Mesenchymal stem cell (in vitro differentiated cells and primary cell): ENCODE measurements at regions not wholly inside any gene's neighbourhood (a gene's known extent, or its start where the extent isn't known, plus 50 kb on each side); places are given as distances from the start of the nearest gene placed in this dataset.

ENCODE experiments used
- DNase-seq: peaks from one replicate; pipeline ENCODE4 v3.0.0-alpha.2; 2013
- H2AFZ ChIP-seq: one replicate; pipeline ENCODE4 v1.6.1; 2013; ENCODE audit warnings: low read depth, mild to moderate bottlenecking, control low read depth, inconsistent platforms, low read length, moderate library complexity
- H2AK5ac ChIP-seq: 2 replicates; pipeline ENCODE4 v1.6.1; 2013; ENCODE audit warnings: low read length, moderate library complexity, mild to moderate bottlenecking, inconsistent platforms; ENCODE audit not compliant: severe bottlenecking
- H2BK120ac ChIP-seq: one replicate; pipeline ENCODE4 v1.6.1; 2013; ENCODE audit warnings: low read depth, mild to moderate bottlenecking, inconsistent platforms, low read length, moderate library complexity
- H2BK12ac ChIP-seq, 2 experiments: one replicate each; pipeline ENCODE4 v1.6.1; 2013; ENCODE audit warnings: inconsistent platforms in 2 of 2, low read length in 2 of 2, mild to moderate bottlenecking in 2 of 2, moderate library complexity in 2 of 2, control low read depth in 1 of 2
- H2BK15ac ChIP-seq: one replicate; pipeline ENCODE4 v1.6.1; 2013; ENCODE audit warnings: mild to moderate bottlenecking, low read depth, inconsistent platforms; ENCODE audit not compliant: poor library complexity, severe bottlenecking
- H2BK5ac ChIP-seq: 2 replicates; pipeline ENCODE4 v1.6.1; 2013; ENCODE audit warnings: low read depth, mild to moderate bottlenecking, low read length, control low read depth, inconsistent platforms; ENCODE audit not compliant: poor library complexity, severe bottlenecking
- H3K14ac ChIP-seq, 2 experiments: one replicate each; pipeline ENCODE4 v1.6.1; 2013; ENCODE audit warnings: inconsistent platforms in 2 of 2, low read length in 2 of 2, control low read depth in 1 of 2, mild to moderate bottlenecking in 1 of 2, moderate library complexity in 1 of 2
- H3K18ac ChIP-seq, 2 experiments: one replicate each; pipeline ENCODE4 v1.6.1; 2013; ENCODE audit warnings: inconsistent platforms in 2 of 2, low read length in 2 of 2, control low read depth in 1 of 2, low read depth in 1 of 2, mild to moderate bottlenecking in 1 of 2
- H3K23ac ChIP-seq, 2 experiments: one replicate each; pipeline ENCODE4 v1.6.1; 2013; ENCODE audit warnings: inconsistent platforms in 2 of 2, low read length in 2 of 2, mild to moderate bottlenecking in 2 of 2, moderate library complexity in 2 of 2, control low read depth in 1 of 2
- H3K27ac ChIP-seq: 2 replicates; pipeline ENCODE4 v1.5.1; 2013; ENCODE audit warnings: mild to moderate bottlenecking, moderate library complexity, low read length, control low read depth, inconsistent platforms; ENCODE audit not compliant: poor library complexity, severe bottlenecking
- H3K27me3 ChIP-seq, 2 experiments: 2 replicates each; pipeline versions ENCODE4 v1.6.1 to v1.7.0; 2013; ENCODE audit warnings: low read length in 2 of 2, mild to moderate bottlenecking in 2 of 2, moderate library complexity in 2 of 2, control low read depth in 1 of 2, inconsistent platforms in 1 of 2; ENCODE audit not compliant: control insufficient read depth in 1 of 2, insufficient read depth in 1 of 2
- H3K36me3 ChIP-seq, 2 experiments: 2 replicates each; pipeline versions ENCODE4 v1.6.1 to v1.7.0; 2013; ENCODE audit warnings: low read length in 2 of 2, control low read depth in 1 of 2, inconsistent platforms in 1 of 2, low read depth in 1 of 2, mild to moderate bottlenecking in 1 of 2; ENCODE audit not compliant: insufficient read depth in 2 of 2, control insufficient read depth in 1 of 2
- H3K4ac ChIP-seq, 2 experiments: one replicate each; pipeline ENCODE4 v1.6.1; 2013; ENCODE audit warnings: inconsistent platforms in 2 of 2, low read length in 2 of 2, mild to moderate bottlenecking in 2 of 2, moderate library complexity in 2 of 2, control low read depth in 1 of 2, low read depth in 1 of 2
- H3K4me1 ChIP-seq: 2 replicates; pipeline ENCODE4 v1.6.1; 2013; ENCODE audit warnings: low read depth, low read length, control low read depth; ENCODE audit not compliant: control insufficient read depth, insufficient read depth
- H3K4me2 ChIP-seq: 2 replicates; pipeline ENCODE4 v1.6.1; 2013; ENCODE audit warnings: low read length, mild to moderate bottlenecking, inconsistent platforms; ENCODE audit not compliant: poor library complexity, severe bottlenecking
- H3K4me3 ChIP-seq, 2 experiments: 2 replicates each; pipeline versions ENCODE4 v1.5.1 to v1.7.0; 2013; ENCODE audit warnings: low read length in 2 of 2, mild to moderate bottlenecking in 2 of 2, control low read depth in 1 of 2, low read depth in 1 of 2; ENCODE audit not compliant: insufficient read depth in 1 of 2
- H3K79me1 ChIP-seq: replicated peaks from 2 replicates; pipeline ENCODE4 v1.6.1; 2013; ENCODE audit warnings: mild to moderate bottlenecking, control low read depth, low read length, inconsistent platforms; ENCODE audit not compliant: poor library complexity, severe bottlenecking
- H3K9ac ChIP-seq: 2 replicates; pipeline ENCODE4 v1.7.0; 2013; ENCODE audit warnings: mild to moderate bottlenecking, low read length, moderate library complexity
- H3K9me3 ChIP-seq: 2 replicates; pipeline ENCODE4 v1.7.0; 2013; ENCODE audit warnings: mild to moderate bottlenecking, low read length; ENCODE audit not compliant: control insufficient read depth
- H4K8ac ChIP-seq: one replicate; pipeline ENCODE4 v1.6.1; 2013; ENCODE audit warnings: inconsistent platforms, mild to moderate bottlenecking, low read length, moderate library complexity
- H4K91ac ChIP-seq: one replicate; pipeline ENCODE4 v1.6.1; 2013; ENCODE audit warnings: mild to moderate bottlenecking, low read length, inconsistent platforms
- WGBS: methylation state at CpG from one replicate; pipeline ENCODE4 v1.1.7; 2013; ENCODE audit warnings: mixed read lengths; 5-methylcytosine and 5-hydroxymethylcytosine counted together

DNA sequence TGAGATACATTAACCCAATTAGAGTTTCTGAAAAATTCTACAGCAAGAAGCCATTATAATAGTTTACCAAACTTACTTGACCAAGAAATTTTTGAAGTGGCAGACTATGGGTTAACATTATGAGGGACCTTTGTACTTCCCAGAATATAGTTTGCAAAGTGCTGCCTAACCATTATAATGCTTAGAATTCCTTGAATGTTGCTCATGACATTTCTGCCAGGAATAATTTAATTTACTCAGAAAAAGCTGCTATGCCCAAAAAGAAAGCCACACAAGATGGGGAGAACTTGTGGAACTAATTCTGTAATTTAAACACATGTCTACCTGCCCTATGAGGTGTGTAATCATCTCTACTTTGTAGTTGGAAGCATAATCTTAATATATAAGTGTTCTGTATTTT, 58.1 kb upstream of the MYCBP2 start:
- no peak overlapping the region for H2BK120ac ChIP-seq
- H4K91ac ChIP-seq, result no peak overlapping the region
- no peak overlapping the region for H3K4me3 ChIP-seq
- H3K4ac ChIP-seq, result no peak overlapping the region
- no peaks in the 10 kb centered on the region for H3K27me3 ChIP-seq
- H3K36me3 ChIP-seq, result no peaks in the 10 kb centered on the region
- H3K9me3 ChIP-seq, result no peaks in the 10 kb centered on the region
- H3K4me2 ChIP-seq, result no peak overlapping the region
- no peak overlapping the region for H2AK5ac ChIP-seq
- no peak overlapping the region for H2AFZ ChIP-seq
- no peak overlapping the region for H3K14ac ChIP-seq
- H3K9ac ChIP-seq, result no peak overlapping the region
- no peaks in the 10 kb centered on the region for H3K4me1 ChIP-seq
- no peak overlapping the region for H2BK12ac ChIP-seq
- no peak for DNase-seq
- H3K18ac ChIP-seq, result no peak overlapping the region
- no peak overlapping the region for H2BK5ac ChIP-seq
- H3K79me1 ChIP-seq, result no peaks in the 10 kb centered on the region
- H2BK15ac ChIP-seq, result no peak overlapping the region
- H4K8ac ChIP-seq, result no peak overlapping the region
- no peak overlapping the region for H3K27ac ChIP-seq
- H3K23ac ChIP-seq, result no peak overlapping the region

DNA sequence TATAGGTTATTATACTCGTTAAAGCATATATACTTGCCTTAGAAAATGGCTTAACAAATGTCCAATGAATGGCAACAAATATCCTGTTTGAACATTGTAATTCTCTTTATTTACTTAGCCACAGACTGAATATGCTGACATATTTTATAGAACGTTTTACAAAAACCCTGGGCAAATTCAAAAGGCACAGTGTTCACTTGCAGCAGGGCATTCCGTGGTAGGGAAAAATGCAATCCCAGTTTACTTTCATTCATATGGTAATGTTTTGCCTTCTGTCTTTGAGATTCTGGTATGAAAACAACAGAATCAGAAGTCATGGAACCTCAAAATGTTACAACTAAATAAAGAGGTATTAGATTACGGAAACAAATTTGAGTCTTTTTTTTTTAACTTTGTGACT, 56.2 kb upstream of the MYCBP2 start:
- H3K4ac ChIP-seq, result no peak overlapping the region
- H2BK5ac ChIP-seq, result no peak overlapping the region
- no peak overlapping the region for H3K9ac ChIP-seq
- H4K8ac ChIP-seq, result no peak overlapping the region
- H2AFZ ChIP-seq, result no peak overlapping the region
- H3K4me2 ChIP-seq, result no peak overlapping the region
- no peak overlapping the region for H3K23ac ChIP-seq
- H3K14ac ChIP-seq, result no peak overlapping the region
- no peaks in the 10 kb centered on the region for H3K79me1 ChIP-seq
- H2BK12ac ChIP-seq, result no peak overlapping the region
- H2BK15ac ChIP-seq, result no peak overlapping the region
- no peak for DNase-seq
- H3K4me3 ChIP-seq, result no peak overlapping the region
- WGBS, result 34% methylated on average over 2 of the region's 4 CpGs
- H3K27me3 ChIP-seq, result no peaks in the 10 kb centered on the region
- no peak overlapping the region for H3K27ac ChIP-seq
- H3K36me3 ChIP-seq, result no peaks in the 10 kb centered on the region
- H3K9me3 ChIP-seq, result no peaks in the 10 kb centered on the region
- H2BK120ac ChIP-seq, result no peak overlapping the region
- no peak overlapping the region for H3K18ac ChIP-seq
- no peaks in the 10 kb centered on the region for H3K4me1 ChIP-seq
- H4K91ac ChIP-seq, result no peak overlapping the region
- no peak overlapping the region for H2AK5ac ChIP-seq

DNA sequence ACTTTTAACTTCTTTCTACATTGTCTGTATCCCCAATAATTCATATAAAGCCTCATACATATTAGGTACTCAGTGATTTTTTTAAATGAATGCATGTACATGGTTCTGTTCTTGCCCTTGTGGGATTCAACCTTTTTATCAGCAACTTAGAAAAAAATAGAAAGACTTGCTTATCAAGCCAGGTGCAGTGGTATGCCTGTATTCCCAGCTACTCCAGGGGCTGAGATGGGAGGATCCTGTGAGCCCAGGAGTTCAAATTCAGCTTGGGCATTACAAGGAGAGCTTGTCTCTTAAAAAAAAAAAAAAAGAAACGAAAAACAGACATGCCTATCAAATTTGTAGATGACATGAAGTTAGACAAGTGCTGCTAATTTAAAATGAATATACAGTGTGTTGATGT, 54.2 kb upstream of the MYCBP2 start:
- Histone ChIP-seq H3K9ac (no peak overlapping the region), H4K8ac (no peak overlapping the region), H3K4me1 (no peaks in the 10 kb centered on the region), H3K4me2 (no peak overlapping the region), H2BK12ac (no peak overlapping the region), H2BK120ac (no peak overlapping the region), H3K4ac (no peak overlapping the region), H4K91ac (no peak overlapping the region), H3K23ac (no peak overlapping the region), H2AK5ac (no peak overlapping the region), H2BK15ac (no peak overlapping the region), H2AFZ (no peak overlapping the region), H3K18ac (no peak overlapping the region), H3K14ac (no peak overlapping the region), H3K9me3 (no peaks in the 10 kb centered on the region), H3K36me3 (no peaks in the 10 kb centered on the region), H3K27ac (no peak overlapping the region), H3K4me3 (no peak overlapping the region), H3K79me1 (no peaks in the 10 kb centered on the region), H3K27me3 (no peaks in the 10 kb centered on the region), H2BK5ac (no peak overlapping the region)
- WGBS, result no CpG with 5 or more reads among the region's 1 CpG
- DNase-seq, result no peak

DNA sequence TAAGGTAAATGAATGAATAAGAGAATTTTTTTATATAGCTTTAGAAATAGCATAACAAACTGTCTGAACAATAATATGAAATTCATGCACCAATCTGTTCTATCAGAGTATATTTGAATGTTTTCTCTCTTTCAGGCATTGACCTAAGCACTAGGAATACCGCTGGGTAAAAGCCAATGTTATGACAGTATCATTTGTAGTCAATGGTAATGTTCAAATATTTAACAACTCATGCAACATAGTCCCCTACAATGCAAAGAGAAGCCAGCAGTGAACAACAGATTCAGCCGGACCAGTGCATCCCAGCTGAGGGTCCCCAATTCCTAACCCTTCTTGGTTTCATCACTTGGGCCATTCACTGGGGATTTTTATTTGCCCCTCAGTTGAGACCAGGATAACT, 52.6 kb upstream of the MYCBP2 start:
- no peak overlapping the region for H3K18ac ChIP-seq
- 24% methylated on average over 1 of the region's 2 CpGs for WGBS

More for the DNA sequence above, 52.6 kb upstream of the MYCBP2 start:
- H3K14ac ChIP-seq, result no peak overlapping the region
- no peak overlapping the region for H2BK120ac ChIP-seq
- H3K4me3 ChIP-seq, result no peak overlapping the region
- H3K9ac ChIP-seq, result no peak overlapping the region
- H3K23ac ChIP-seq, result no peak overlapping the region
- no peak overlapping the region for H2AK5ac ChIP-seq
- H2BK5ac ChIP-seq, result no peak overlapping the region
- H3K79me1 ChIP-seq, result no peaks in the 10 kb centered on the region
- no peaks in the 10 kb centered on the region for H3K4me1 ChIP-seq
- no peak overlapping the region for H3K4me2 ChIP-seq
- no peak overlapping the region for H2BK12ac ChIP-seq
- no peak overlapping the region for H3K27ac ChIP-seq
- H2AFZ ChIP-seq, result no peak overlapping the region
- H3K4ac ChIP-seq, result no peak overlapping the region
- DNase-seq, result no peak
- H3K27me3 ChIP-seq, result no peaks in the 10 kb centered on the region
- H2BK15ac ChIP-seq, result no peak overlapping the region
- no peaks in the 10 kb centered on the region for H3K9me3 ChIP-seq
- H4K8ac ChIP-seq, result no peak overlapping the region
- H4K91ac ChIP-seq, result no peak overlapping the region
- H3K36me3 ChIP-seq, result no peaks in the 10 kb centered on the region
